Hypothalamus (tissue), 51 donors: ENCODE measurements at regions not wholly inside any gene's neighbourhood (a gene's known extent, or its start where the extent isn't known, plus 50 kb on each side); places are given as distances from the start of the nearest gene placed in this dataset.
A peak's percentile ranks its signal among the peaks of the same experiment; 100 is the strongest.

Experiments
- DNase-seq, 51 donors: peaks; one replicate each; lab custom pipeline; 2025; lab: John Stamatoyannopoulos, UW

GRCh38 chr3:59653405-59654122 lies 603.7 kb upstream of the CFAP20DC start:
- no peak for DNase-seq

GRCh38 chr3:59644479-59645402 lies 594.9 kb upstream of the CFAP20DC start:
- DNase-seq = peak in 21 of 51 donors; percentile 4 to 53 (median 23)

- DNase-seq = no peak
Measured at GRCh38 chr3:59641169-59641899, 591.5 kb upstream of the CFAP20DC start.

GRCh38 chr3:59632760-59633573 lies 583.1 kb upstream of the CFAP20DC start:
- DNase-seq = peak in 1 of 51 donors; percentile 14

GRCh38 chr3:59631482-59631881 lies 581.7 kb upstream of the CFAP20DC start:
- DNase-seq = no peak

- no peak for DNase-seq
Measured at GRCh38 chr3:59621037-59621436, 571.2 kb upstream of the CFAP20DC start.

GRCh38 chr3:59620325-59620724 lies 570.5 kb upstream of the CFAP20DC start:
- DNase-seq = no peak

- DNase-seq = no peak
Measured at GRCh38 chr3:59612444-59612715, 562.6 kb upstream of the CFAP20DC start.

GRCh38 chr3:59611649-59612443 lies 562.0 kb upstream of the CFAP20DC start:
- no peak for DNase-seq

- no peak for DNase-seq
Measured at GRCh38 chr3:59609657-59610348, 560.0 kb upstream of the CFAP20DC start.

GRCh38 chr3:59608356-59608755 lies 558.5 kb upstream of the CFAP20DC start:
- no peak for DNase-seq

- DNase-seq = peak in 3 of 51 donors; percentile 0 to 4 (median 2)
Measured at GRCh38 chr3:59607656-59608055, 557.8 kb upstream of the CFAP20DC start.

- DNase-seq = no peak
Measured at GRCh38 chr3:59606638-59607266, 556.9 kb upstream of the CFAP20DC start.

- DNase-seq = no peak
Measured at GRCh38 chr3:59605944-59606534, 556.2 kb upstream of the CFAP20DC start.

GRCh38 chr3:59605318-59605717 lies 555.5 kb upstream of the CFAP20DC start:
- DNase-seq = no peak

GRCh38 chr3:59601486-59601885 lies 551.7 kb upstream of the CFAP20DC start:
- DNase-seq = no peak

GRCh38 chr3:59600631-59601030 lies 550.8 kb upstream of the CFAP20DC start:
- DNase-seq = no peak

- no peak for DNase-seq
Measured at GRCh38 chr3:59596741-59597140, 546.9 kb upstream of the CFAP20DC start.
